NCI-H128 (cell line): ENCODE measurements at regions not wholly inside any gene's neighbourhood (a gene's known extent, or its start where the extent isn't known, plus 50 kb on each side); places are given as distances from the start of the nearest gene placed in this dataset.
"Not testable (repeated sequence)": the region's sequence is repeated elsewhere in the genome, so short reads cannot be mapped to it uniquely, and the experiment has no call there.

ENCODE experiments used
- DNase-seq: peaks from one replicate; lab custom pipeline; 2025; ENCODE audit not compliant: unreplicated experiment; lab: John Stamatoyannopoulos, UW

DNA sequence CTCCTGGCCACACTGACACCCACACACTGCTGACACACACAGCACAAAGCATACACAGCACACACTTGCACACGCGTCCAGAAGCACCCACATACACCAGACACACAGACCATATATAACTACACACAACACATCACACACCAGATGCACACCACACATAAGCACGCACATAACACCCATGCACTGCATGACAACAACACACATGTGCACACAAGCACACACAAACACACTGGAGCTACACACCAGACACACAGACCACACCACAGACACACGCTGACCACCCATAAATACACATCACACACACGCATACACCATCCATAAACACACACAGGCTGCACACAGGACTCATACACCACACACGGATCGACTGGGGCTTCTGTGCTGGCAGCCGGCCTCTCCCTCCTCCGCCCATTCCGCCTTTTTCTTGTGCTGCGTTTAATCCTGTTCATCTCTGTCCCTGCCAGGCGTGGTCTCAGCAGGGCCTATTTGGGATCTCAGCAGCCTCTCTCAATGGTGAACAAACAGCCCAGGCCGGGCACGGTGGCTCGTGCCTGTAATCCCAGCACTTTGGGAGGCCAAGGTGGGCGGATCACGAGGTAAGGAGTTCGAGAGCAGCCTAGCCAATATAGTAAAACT is 396.9 kb upstream of the MYT1L start:
- DNase-seq = no peak

DNA sequence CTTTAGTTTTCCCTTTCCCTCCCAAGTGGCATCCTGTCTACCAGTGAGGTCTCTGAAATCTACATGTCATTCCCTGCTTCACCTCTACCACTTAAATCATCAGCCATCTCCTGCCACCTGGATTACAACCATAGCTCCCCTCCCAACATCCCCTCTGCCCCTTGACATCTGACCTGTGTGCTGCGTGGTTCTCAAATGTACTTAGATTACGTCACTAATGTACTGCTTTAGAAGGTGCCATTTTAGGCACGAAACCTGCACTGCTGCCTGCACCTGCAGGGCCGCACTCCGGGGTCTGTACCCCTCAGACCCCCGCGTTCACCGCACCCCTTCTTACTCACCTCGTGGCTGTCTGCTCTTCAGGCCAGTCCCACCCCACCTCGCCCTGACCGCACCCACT is 395.1 kb upstream of the MYT1L start:
- DNase-seq = no peak

DNA sequence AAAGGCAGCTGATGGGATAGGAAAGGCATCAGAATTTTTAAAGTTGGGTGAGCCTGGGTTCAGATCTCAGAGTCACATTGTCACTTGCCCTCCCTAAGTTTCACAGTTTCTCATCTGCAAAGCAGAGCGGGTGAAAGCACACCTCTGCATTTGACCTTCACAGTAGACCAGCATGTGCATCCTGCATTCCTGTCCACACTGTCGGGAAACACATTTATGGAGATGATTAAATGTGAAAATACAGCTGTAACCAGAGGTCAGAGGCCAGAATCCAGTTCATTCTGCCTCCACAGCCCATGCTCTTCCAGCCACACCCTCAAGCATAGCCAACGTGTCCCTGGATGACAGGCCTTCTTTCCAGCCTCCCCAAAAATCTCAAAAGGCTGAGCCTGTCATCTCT is 392.0 kb upstream of the MYT1L start:
- DNase-seq = no peak

DNA sequence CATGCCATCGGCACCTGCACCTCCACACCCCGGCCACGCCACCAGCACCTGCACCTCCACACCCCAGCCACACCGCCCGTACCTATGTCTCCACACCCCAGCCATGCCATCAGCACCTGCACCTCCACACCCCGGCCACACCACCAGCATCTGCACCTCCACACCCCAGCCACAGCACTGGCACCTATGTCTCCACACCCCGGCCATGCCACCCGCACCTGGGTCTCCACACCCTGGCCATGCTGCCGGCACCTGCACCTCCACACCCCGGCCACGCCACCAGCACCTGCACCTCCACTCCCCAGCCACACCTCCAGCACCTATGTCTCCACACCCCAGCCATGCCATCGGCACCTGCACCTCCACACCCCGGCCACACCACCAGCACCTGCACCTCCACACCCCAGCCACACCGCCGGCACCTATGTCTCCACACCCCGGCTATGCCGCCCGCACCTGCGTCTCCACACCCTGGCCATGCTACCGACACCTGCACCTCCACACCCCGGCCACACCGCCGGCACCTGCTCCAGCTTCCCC is 390.3 kb upstream of the MYT1L start:
- no peak for DNase-seq

DNA sequence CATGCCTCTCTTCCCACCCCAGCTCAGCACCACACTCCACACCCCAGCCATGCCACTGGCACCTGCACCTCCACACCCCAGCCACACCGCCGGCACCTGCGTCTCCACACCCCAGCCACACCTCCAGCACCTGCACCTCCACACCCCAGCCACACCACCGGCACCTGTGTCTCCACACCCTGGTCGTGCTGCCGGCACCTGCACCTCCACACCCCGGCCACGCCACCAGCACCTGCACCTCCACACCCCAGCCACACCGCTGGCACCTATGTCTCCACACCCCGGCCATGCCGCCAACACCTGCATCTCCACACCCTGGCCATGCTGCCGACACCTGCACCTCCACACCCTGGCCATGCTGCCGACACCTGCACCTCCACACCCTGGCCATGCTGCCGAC is 389.7 kb upstream of the MYT1L start:
- not testable (repeated sequence) for DNase-seq

DNA sequence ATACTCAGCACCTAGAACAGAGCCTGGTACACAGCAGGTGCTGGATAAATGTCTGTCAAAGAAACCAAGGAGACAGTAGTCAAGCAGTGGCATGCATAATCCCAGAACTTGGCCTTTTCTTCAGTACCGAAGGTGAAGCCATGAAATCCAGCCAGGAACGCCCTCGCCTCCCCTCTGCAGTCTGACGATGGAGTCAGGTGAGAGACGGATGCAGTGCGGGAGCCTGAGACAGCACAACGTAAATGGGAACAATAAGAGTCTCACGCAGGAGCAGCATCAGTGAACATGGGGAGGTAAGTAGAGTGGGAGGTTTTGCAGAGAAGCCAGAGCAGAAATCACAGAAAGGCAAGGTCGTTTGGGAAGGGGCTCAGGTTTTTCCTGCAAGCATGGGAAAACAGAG is 389.3 kb upstream of the MYT1L start:
- no peak for DNase-seq

DNA sequence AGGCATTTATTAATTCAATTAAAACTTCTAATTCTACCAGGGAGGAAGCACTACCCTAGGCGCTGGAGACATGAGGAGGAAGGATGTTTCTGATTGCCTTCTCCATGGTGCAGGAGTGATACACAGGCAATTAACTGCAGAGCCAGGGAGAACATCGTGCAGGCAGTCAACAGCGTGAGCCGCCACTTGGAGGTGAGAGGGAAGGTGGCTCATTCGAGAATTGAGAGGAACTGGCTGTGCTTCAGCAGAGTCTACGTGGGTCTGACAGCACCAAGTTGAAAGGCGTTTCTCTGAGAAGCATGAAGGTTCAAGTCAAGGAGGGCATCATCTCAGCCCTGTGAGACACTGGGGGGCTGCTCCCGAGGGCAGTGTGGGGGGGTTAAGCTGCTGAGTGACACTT is 388.7 kb upstream of the MYT1L start:
- no peak for DNase-seq

DNA sequence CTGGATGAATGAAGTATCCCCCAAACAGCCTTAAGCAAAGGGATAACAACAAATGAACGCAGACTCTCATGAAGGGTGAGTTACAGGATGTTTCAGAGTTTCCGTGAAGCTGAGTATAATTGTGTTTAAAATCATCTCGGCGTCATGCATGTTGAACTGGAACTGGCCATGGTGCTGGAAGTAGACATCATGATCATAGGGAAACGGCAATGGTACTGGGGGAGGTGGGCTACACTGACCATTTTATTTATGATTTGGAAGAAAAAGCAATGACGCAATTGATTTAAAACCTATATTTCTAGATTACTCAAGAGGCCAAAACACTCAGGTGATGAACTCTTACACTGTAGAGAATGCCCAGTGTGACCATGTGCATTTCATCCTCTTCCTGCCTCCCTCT is 387.9 kb upstream of the MYT1L start:
- DNase-seq = no peak

DNA sequence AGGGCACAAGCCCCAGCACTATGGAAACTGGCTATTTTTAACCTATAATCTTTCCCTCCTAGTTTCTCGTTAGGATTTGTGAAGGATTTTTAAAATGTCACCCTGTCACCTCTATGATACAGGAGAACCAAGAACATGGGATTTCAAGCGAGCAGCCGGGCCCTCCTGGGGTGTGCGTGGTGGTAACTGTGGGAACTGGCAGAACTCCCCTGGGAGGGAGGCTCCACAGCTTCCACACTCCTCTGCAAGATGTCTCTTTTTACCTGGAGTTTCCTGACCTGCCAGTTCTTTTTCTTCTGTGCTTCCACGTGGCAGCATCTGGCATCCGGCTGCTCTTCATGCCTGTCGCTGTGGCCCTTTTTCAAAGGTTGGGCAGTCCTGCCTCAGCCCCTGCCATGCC is 386.3 kb upstream of the MYT1L start:
- DNase-seq = no peak

DNA sequence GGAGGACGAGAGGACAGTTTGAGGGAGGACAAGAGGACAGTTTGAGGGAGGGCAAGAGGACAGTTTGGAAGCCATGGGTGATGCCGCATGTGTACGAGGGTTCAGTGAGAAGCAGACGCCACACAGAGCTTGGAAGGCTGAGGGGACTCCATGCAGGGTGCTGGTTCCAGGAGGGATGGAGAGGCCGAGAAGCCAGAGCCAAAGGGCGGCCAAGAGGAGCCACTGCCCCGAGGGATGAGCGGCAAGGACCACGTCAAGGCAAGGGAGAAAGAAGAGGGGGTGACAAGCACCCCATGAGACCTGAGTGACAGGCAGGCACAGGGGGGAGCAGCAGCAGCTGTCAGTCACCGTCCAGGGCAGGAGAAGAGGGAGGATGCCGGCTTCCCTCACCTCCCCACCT is 385.7 kb upstream of the MYT1L start:
- DNase-seq = no peak

DNA sequence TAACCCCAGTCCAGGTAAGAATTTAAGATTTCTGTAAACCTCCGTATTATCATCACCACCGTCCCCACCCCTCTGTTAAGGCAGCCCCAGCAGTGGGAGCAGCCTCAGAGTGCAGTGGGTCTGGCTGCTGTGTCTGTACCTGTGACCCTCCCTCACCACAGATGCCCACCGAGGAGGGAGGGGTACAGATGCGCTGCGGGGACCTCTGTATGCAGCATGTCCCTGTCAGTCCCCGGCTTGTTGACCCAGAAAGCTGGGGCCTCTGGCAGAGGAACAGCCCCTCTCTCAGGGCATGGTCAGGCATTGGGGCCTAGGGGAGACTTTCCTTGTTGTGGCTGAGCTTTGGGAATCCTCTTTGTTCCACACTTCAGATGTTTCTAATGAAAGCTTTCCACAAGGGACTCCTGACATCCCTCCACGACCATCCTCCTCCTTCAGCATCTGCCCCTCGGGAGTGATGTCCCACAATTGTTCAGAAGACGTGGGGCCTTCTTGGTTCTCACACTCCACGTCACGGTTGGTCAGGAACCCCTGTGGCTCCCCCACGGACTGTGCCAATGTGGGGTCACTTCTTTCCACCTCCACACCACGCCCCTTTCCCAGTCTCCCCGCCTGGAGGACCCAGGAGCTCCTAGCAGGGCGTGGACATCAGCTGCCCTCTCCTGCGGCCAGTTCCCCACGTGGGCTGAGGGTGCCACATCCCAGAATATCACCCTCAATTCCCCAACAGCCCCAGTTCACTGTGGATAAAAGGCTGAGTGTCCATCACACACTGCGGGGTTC is 384.2 kb upstream of the MYT1L start:
- no peak for DNase-seq

DNA sequence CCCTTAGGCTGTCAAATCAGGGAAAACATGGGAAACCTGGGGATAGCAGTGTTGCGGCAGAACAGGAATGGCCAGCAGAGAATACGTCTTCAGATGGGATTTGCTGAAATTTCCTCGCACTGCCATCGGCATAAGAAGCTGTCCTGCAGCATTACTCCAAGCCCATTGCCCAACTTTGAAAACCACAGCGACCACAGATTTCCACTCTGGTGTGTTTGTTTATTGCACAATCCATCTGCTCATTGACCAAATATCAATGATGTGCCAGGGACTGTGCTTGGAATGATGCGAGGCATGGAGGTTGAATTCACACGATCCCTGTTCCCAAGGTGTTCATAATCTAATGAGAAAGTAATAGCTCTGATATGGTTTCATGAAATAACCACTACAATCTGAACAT is 383.3 kb upstream of the MYT1L start:
- DNase-seq = no peak

DNA sequence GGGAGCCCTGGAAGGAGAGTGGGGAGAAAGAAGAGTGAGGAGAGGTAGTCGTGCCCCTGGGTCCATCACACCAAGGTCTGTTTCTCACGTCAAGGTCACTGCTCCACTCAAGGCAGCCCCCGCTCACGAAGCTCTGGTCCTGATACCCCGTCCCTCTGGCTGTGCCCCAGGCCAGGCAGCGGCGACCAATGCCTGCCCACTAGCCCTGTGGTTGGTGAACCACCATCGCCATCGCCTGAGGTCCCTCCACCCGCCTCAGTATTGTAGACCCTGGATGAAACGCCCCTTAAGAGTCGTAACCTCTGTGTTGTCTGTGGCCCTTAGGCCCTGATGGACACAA is 378.3 kb upstream of the MYT1L start:
- no peak for DNase-seq

DNA sequence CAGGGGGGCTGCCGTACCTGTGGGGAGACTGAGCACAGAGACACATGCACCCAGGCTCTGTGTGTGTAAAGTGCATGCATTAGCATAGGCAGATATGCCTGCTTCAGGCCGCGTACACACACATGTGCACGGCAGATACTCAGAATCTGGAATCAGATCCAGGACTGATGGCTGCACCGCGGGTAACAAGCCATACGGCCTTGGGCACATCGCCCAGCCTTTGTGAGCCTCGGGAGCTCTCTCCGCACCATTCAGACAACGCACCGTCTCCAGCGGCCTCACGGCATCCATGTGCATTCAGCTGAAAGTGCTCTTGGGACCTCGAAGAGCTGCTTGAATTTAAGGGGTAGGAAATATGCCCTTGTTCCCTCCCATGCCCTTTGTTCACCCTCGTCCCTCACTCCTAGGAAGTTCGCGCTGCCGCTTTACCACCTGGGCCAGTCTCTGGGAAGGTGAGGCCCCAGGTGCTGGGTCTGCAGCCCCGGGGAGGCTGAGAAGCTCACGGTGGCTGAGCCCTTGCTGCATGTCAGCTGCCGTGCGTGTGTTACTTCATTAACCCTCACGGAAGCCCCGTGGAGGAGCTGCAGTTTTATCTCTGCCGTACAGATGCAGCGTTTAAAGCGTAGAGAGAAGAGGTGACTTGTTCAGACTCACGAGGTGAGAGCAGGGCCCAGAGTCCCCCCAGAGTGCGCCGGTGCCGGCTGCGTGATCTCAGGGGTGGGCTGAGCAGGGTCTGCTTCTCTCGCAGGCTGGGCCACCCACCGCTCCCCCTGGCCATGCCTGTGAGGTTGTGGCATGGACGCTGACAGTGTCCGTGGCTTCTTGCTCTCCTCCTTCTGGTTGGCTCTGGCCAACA is 377.7 kb upstream of the MYT1L start:
- DNase-seq = peak; percentile 46

DNA sequence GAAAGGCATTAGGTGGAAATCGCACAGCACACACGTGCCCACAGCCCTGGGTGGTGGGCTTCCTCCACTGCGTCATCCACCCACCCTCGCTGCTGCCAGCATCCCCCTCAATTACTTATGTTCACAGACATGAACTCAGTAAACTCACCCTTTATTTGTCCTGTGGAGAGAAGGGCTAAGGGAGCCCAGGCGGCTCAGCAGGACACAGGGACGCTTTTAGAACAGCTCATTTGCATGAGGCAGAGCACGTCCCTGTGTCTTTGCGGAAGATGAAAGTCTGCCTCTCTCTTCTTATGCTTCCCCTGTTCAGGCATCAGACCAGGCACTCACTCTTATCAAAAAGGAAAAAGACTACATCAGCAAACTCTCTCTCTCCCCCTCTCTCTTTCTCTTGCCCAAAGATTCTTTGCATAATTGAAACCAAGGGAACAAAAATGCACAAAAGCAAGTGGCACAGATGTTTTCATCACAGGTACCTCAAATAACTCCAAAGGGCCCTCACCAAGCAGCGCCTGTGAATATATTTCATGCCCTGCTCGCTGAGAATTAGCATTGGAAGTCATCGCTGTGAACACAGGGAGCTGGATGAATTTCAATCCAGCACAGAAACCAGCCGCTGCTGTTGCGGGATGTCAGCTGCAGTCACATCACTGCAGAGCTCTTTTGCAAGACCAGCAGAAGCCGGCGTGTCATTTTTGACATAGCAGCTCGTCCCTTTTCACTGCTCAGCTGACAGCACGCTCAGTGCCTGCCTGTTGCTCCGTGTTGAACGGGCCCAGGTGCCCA is 376.3 kb upstream of the MYT1L start:
- no peak for DNase-seq

DNA sequence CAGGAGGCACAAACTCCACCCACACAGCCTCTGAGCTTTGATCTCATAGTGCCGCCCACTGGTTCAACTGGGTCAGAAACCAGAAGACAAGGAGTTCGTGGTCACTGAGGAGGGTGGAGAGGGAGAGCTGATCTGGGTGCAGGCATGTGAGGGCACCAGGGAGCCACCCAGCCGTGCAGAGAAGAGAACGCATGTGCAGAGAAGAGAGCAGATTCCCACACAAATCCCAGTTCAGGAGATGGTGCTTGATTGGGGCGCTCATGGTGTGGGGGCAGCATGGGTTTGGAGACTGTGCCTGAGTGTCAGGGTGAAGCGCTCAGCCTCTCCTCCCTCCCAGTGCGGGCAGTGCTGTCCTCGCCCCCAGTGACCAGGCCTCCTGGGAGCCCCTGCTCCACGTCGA is 375.2 kb upstream of the MYT1L start:
- no peak for DNase-seq

DNA sequence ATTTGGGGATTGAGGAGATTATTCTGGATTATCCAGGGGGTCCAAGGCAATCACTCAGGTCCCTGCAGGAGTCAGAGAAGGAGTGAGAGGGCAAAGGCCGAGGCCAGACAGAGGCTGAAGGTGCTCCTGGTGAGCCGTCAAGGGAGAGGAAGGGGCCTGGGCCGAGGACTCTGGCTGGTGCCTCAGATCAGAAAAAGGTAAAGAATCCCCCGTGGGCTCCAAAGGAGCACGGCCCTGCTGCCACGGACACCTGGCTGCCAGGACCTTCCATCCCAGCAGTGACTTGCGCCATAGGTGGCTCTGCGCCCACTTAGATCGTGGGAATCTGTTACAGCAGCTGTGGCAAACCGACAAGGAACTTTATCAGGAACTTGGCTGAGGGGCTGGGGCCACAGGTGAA is 374.8 kb upstream of the MYT1L start:
- DNase-seq = no peak

DNA sequence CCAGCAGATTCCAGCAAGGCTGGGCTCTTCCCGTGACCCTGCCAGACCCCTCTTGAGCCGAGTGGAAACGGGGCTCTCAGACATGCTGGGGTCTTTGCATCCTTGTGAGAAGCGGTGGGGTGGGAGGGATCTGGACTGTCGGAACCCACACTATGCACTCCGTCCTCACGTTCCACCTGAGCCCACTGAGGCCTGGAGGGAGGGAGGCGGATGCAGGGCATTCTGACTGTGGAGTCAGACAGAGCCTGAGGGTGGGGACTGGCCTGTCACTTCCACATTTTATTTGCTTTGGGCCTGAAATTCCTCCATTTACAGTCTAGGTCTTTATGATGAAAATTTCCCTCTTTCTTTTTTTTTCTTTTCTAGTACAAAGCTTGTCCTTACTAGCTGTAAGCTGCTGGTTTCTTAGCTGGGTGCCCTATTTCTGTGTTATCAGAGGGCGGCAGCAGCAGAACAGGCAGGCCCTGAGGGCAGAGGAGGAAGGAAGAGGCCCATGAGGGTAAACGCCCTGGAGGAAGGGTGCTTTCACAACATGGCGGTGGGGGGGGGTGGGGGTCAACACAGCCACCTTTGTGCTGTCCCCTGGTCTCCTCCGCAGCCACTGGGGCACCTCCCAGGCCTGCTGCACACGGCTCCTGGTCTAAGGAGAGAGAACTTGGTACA is 373.5 kb upstream of the MYT1L start:
- no peak for DNase-seq

DNA sequence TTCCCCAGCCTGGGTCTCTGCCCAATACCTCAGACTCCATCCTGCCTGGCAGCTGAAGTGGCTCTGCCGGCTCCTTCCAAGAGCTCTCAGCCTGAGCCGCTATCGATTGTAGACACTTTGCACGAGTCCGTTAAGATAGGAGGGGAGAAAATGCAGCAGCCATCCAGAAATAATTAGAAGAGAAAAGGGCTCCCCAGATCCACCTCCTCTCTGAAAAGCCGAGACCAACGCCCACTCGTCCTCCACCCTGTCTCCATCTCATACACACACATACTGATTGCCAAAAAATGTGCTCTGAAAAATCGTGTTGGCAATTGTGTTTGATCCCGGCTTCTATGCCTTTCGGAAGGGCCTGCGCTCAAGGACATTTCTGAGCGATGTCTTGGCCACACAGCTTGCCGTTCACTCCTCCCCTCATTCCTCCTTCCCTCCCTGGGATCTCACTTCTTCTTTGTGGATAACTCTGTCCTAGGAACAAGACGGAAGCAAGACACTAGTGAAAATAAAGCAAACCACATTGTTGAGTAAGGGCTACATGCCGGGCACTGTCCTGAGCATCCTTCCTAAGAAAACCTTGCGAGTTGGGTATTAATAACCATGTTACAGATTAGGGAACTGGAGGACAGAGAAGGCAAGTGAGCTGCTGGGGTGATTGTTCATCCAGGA is 372.8 kb upstream of the MYT1L start:
- DNase-seq = no peak

DNA sequence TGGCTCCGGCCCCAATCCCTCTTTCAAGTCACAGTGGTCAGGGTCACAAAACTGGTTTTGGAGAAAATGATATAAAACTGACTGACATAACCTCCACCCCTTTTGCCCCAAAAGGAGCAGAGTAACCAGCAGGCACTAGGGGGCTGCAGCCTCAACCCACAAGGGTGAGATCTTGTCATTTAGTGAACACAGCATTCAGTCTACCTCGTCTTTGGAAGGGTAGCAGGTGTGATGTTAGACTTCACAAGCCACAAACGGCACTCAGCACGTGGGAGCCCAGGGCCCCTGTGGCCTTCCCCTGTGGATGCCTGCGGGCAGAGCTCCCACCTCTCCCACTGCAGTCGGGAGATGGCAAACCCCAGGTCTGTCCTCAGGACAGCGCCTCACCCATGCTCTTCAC is 372.1 kb upstream of the MYT1L start:
- no peak for DNase-seq
